ENCODE measurements at regions not wholly inside any gene's neighbourhood (a gene's known extent, or its start where the extent isn't known, plus 50 kb on each side); places are given as distances from the start of the nearest gene placed in this dataset.

- DNase-seq = no peak
- H3K4me3 ChIP-seq = no peak overlapping the region
- no peaks in the 10 kb centered on the region for H3K36me3 ChIP-seq
- peaks cover 0 to 10% (median 1%) of the 10 kb centered on the region in 3 donors for H3K9me3 ChIP-seq
- no peaks in the 10 kb centered on the region for H3K4me1 ChIP-seq
- no peak overlapping the region for H3K27ac ChIP-seq
- no peak for TF ChIP-seq CTCF (IDR thresholded peaks at IDR 0.05)
- intact Hi-C loops (cut with DNase I; ENCODE audit: low total_unique reads) = no loop called here
- H3K27me3 ChIP-seq = no peaks in the 10 kb centered on the region
These were observed 79.6 kb upstream of the MAST4 start for GRCh38 chr5:66516550-66516949.

- H3K27ac ChIP-seq = no peak overlapping the region
- no peaks in the 10 kb centered on the region for H3K4me1 ChIP-seq
- no peaks in the 10 kb centered on the region for H3K36me3 ChIP-seq
- no peak for DNase-seq
- TF ChIP-seq CTCF (IDR thresholded peaks at IDR 0.05) = no peak
- H3K27me3 ChIP-seq = no peaks in the 10 kb centered on the region
- intact Hi-C loops (cut with DNase I; ENCODE audit: low total_unique reads) = no loop called here
- peaks cover 0 to 14% (median 5%) of the 10 kb centered on the region in 3 donors for H3K9me3 ChIP-seq
- H3K4me3 ChIP-seq = no peak overlapping the region
These were observed 78.8 kb upstream of the MAST4 start for GRCh38 chr5:66517351-66517750.

GRCh38 chr5:66518052-66518451, 78.1 kb upstream of the MAST4 start:
- Histone ChIP-seq H3K27ac (no peak overlapping the region), H3K27me3 (no peaks in the 10 kb centered on the region), H3K4me1 (no peaks in the 10 kb centered on the region), H3K9me3 (peaks cover 0 to 14% (median 5%) of the 10 kb centered on the region in 3 donors), H3K4me3 (no peak overlapping the region), H3K36me3 (no peaks in the 10 kb centered on the region)
- intact Hi-C loops (cut with DNase I; ENCODE audit: low total_unique reads) = no loop called here
- no peak for DNase-seq
- no peak for TF ChIP-seq CTCF (IDR thresholded peaks at IDR 0.05)

- Histone ChIP-seq H3K27me3 (no peaks in the 10 kb centered on the region), H3K4me3 (no peak overlapping the region), H3K27ac (no peak overlapping the region), H3K36me3 (no peaks in the 10 kb centered on the region), H3K9me3 (peaks cover 0 to 14% (median 5%) of the 10 kb centered on the region in 3 donors), H3K4me1 (no peaks in the 10 kb centered on the region)
- no peak for DNase-seq
- intact Hi-C loops (cut with DNase I; ENCODE audit: low total_unique reads) = no loop called here
- TF ChIP-seq CTCF (IDR thresholded peaks at IDR 0.05) = no peak
These were observed 77.4 kb upstream of the MAST4 start for GRCh38 chr5:66518753-66519152.

DNA sequence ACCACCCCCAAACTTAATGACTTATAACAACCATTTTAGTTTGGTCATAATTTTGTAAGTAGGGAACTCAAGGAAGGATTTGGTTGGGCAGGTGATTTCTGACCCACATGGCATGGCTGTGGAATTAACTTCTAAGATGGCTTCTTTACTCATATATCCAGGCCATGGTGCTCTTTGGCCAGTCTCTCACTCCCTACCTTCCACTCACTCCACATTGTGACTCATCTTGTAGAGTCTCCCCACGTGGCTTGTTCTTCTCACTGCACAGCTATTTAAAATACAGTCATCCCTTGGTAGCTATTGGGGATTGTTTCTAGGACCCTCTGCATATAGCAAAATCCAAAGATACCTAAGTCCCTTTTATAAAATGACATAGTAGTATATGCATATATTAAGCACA, 76.6 kb upstream of the MAST4 start:
- intact Hi-C loops (cut with DNase I; ENCODE audit: low total_unique reads) = no loop called here

More for the DNA sequence above, 76.6 kb upstream of the MAST4 start:
- Histone ChIP-seq H3K27me3 (no peaks in the 10 kb centered on the region), H3K9me3 (peaks cover 0 to 14% (median 5%) of the 10 kb centered on the region in 3 donors), H3K4me3 (no peak overlapping the region), H3K27ac (no peak overlapping the region), H3K4me1 (no peaks in the 10 kb centered on the region), H3K36me3 (no peaks in the 10 kb centered on the region)
- TF ChIP-seq CTCF (IDR thresholded peaks at IDR 0.05) = no peak
- no peak for DNase-seq
